HG02678 (cell line): ENCODE measurements at regions not wholly inside any gene's neighbourhood (a gene's known extent, or its start where the extent isn't known, plus 50 kb on each side); places are given as distances from the start of the nearest gene placed in this dataset.

ENCODE experiments used
- ATAC-seq: cut with Tn5 transposase; IDR thresholded peaks from one replicate; pipeline ENCODE4 v1.9.1; 2021; ENCODE audit warnings: mild to moderate bottlenecking, moderate library complexity; ENCODE audit not compliant: unreplicated experiment

GRCh38 chr2:59654710-59655109, 898.7 kb downstream of the BCL11A start:
- no peak for ATAC-seq

- ATAC-seq = no peak
Observed at GRCh38 chr2:59653164-59653563, 900.3 kb downstream of the BCL11A start.

GRCh38 chr2:59630789-59631188, 922.7 kb downstream of the BCL11A start:
- no peak for ATAC-seq

- ATAC-seq = no peak
Observed at GRCh38 chr2:59627599-59627998, 925.9 kb downstream of the BCL11A start.

GRCh38 chr2:59622599-59623308, 930.7 kb downstream of the BCL11A start:
- ATAC-seq = no peak

- no peak for ATAC-seq
Observed at GRCh38 chr2:59604123-59604522, 949.3 kb downstream of the BCL11A start.

GRCh38 chr2:59594671-59595222, 958.7 kb downstream of the BCL11A start:
- no peak for ATAC-seq

GRCh38 chr2:59590798-59591197, 962.7 kb downstream of the BCL11A start:
- ATAC-seq = no peak

- ATAC-seq = no peak
Observed at GRCh38 chr2:59589881-59590280, 963.6 kb downstream of the BCL11A start.

- ATAC-seq = no peak
Observed at GRCh38 chr2:59588286-59588685, 965.2 kb downstream of the BCL11A start.

- ATAC-seq = no peak
Observed at GRCh38 chr2:59586176-59586575, 967.3 kb downstream of the BCL11A start.

GRCh38 chr2:59585655-59586054, 967.8 kb downstream of the BCL11A start:
- no peak for ATAC-seq

GRCh38 chr2:59584958-59585357, 968.5 kb downstream of the BCL11A start:
- no peak for ATAC-seq

- no peak for ATAC-seq
Observed at GRCh38 chr2:59583173-59583765, 970.2 kb downstream of the BCL11A start.

GRCh38 chr2:59578349-59578748, 975.1 kb downstream of the BCL11A start:
- no peak for ATAC-seq

GRCh38 chr2:59575191-59575590, 978.3 kb downstream of the BCL11A start:
- no peak for ATAC-seq

- ATAC-seq = no peak
Observed at GRCh38 chr2:59572227-59572626, 981.2 kb downstream of the BCL11A start.

- no peak for ATAC-seq
Observed at GRCh38 chr2:59570818-59571217, 982.6 kb downstream of the BCL11A start.

- no peak for ATAC-seq
Observed at GRCh38 chr2:59569124-59569523, 984.3 kb downstream of the BCL11A start.

GRCh38 chr2:59568461-59568860, 985.0 kb downstream of the BCL11A start:
- ATAC-seq = no peak

GRCh38 chr2:59567151-59567550, 986.3 kb downstream of the BCL11A start:
- ATAC-seq = no peak

GRCh38 chr2:59566739-59567138, 986.7 kb downstream of the BCL11A start:
- ATAC-seq = no peak
